ENCODE measurements at regions not wholly inside any gene's neighbourhood (a gene's known extent, or its start where the extent isn't known, plus 50 kb on each side); places are given as distances from the start of the nearest gene placed in this dataset.

GRCh38 chr15:62297522-62297921 is 132.4 kb upstream of the C2CD4B start:
- Histone ChIP-seq H3K4me2 (ENCODE audit: low read depth, low read length) (peak overlapping the region; percentile 10; the same call in 1 of the 2 replicates), H4K20me1 (ENCODE audit: insufficient read depth, low read length) (no peaks in the 10 kb centered on the region), H3K4me1 (ENCODE audit: low read length) (peaks cover 8% of the 10 kb centered on the region; the same call in 1 of the 2 replicates), H3F3A (ENCODE audit: insufficient read depth, low read length) (no peaks in the 10 kb centered on the region), H3K4me3 (ENCODE audit: low read length) (no peak overlapping the region), H3K36me3 (replicated peaks; ENCODE audit: insufficient read depth, low read length) (no peaks in the 10 kb centered on the region), H3K27ac (ENCODE audit: low read length) (peak overlapping the region; percentile 29; the same call in 1 of the 2 replicates), H3K79me2 (ENCODE audit: low read length) (no peaks in the 10 kb centered on the region), H3K27me3 (replicated peaks; ENCODE audit: insufficient read depth, low read length) (no peaks in the 10 kb centered on the region), H2AFZ (ENCODE audit: low read length) (no peak overlapping the region; the same call in 1 of the 2 replicates), H3K9me2 (replicated peaks; ENCODE audit: insufficient read depth, low read length) (no peaks in the 10 kb centered on the region), H3K9me3 (replicated peaks; ENCODE audit: insufficient read depth, low read length) (no peaks in the 10 kb centered on the region), H3K9ac (ENCODE audit: low read length) (no peak overlapping the region)
- no peak for DNase-seq
- no peak for TF ChIP-seq EZH2 (optimal IDR thresholded peaks at IDR 0.05; ENCODE audit: low read depth, low read length)
- TF ChIP-seq, protein P1, sequence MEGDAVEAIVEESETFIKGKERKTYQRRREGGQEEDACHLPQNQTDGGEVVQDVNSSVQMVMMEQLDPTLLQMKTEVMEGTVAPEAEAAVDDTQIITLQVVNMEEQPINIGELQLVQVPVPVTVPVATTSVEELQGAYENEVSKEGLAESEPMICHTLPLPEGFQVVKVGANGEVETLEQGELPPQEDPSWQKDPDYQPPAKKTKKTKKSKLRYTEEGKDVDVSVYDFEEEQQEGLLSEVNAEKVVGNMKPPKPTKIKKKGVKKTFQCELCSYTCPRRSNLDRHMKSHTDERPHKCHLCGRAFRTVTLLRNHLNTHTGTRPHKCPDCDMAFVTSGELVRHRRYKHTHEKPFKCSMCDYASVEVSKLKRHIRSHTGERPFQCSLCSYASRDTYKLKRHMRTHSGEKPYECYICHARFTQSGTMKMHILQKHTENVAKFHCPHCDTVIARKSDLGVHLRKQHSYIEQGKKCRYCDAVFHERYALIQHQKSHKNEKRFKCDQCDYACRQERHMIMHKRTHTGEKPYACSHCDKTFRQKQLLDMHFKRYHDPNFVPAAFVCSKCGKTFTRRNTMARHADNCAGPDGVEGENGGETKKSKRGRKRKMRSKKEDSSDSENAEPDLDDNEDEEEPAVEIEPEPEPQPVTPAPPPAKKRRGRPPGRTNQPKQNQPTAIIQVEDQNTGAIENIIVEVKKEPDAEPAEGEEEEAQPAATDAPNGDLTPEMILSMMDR (IDR thresholded peaks at IDR 0.05; ENCODE audit: low read length) = no peak
- TF ChIP-seq EZH2phosphoT487 (IDR thresholded peaks at IDR 0.05; ENCODE audit: low read length) = no peak

GRCh38 chr15:62297933-62298332 is 132.8 kb upstream of the C2CD4B start:
- peak overlapping the region; percentile 67; the same call in 1 of the 2 replicates for H2AFZ ChIP-seq (ENCODE audit: low read length)
- peak overlapping the region; percentile 10; the same call in 1 of the 2 replicates for H3K4me2 ChIP-seq (ENCODE audit: low read depth, low read length)
- DNase-seq = peak; percentile 7
- TF ChIP-seq EZH2phosphoT487 (IDR thresholded peaks at IDR 0.05; ENCODE audit: low read length) = no peak
- H3K9me2 ChIP-seq (replicated peaks; ENCODE audit: insufficient read depth, low read length) = no peaks in the 10 kb centered on the region
- H3K79me2 ChIP-seq (ENCODE audit: low read length) = no peaks in the 10 kb centered on the region
- peak overlapping the region; percentile 29; the same call in 1 of the 2 replicates for H3K27ac ChIP-seq (ENCODE audit: low read length)
- no peak overlapping the region for H3K4me3 ChIP-seq (ENCODE audit: low read length)
- peaks cover 8% of the 10 kb centered on the region; the same call in 1 of the 2 replicates for H3K4me1 ChIP-seq (ENCODE audit: low read length)
- H3K9me3 ChIP-seq (replicated peaks; ENCODE audit: insufficient read depth, low read length) = no peaks in the 10 kb centered on the region
- no peaks in the 10 kb centered on the region for H3F3A ChIP-seq (ENCODE audit: insufficient read depth, low read length)
- H3K9ac ChIP-seq (ENCODE audit: low read length) = no peak overlapping the region
- H4K20me1 ChIP-seq (ENCODE audit: insufficient read depth, low read length) = no peaks in the 10 kb centered on the region
- H3K36me3 ChIP-seq (replicated peaks; ENCODE audit: insufficient read depth, low read length) = no peaks in the 10 kb centered on the region
- H3K27me3 ChIP-seq (replicated peaks; ENCODE audit: insufficient read depth, low read length) = no peaks in the 10 kb centered on the region

GRCh38 chr15:62298811-62299210 is 133.7 kb upstream of the C2CD4B start:
- TF ChIP-seq EZH2phosphoT487 (IDR thresholded peaks at IDR 0.05; ENCODE audit: low read length) = no peak
- TF ChIP-seq, protein P1 (IDR thresholded peaks at IDR 0.05; ENCODE audit: low read length) = no peak
- no peak for TF ChIP-seq EZH2 (optimal IDR thresholded peaks at IDR 0.05; ENCODE audit: low read depth, low read length)
- Histone ChIP-seq H4K20me1 (ENCODE audit: insufficient read depth, low read length) (no peaks in the 10 kb centered on the region), H3K9me2 (replicated peaks; ENCODE audit: insufficient read depth, low read length) (no peaks in the 10 kb centered on the region), H3K9me3 (replicated peaks; ENCODE audit: insufficient read depth, low read length) (no peaks in the 10 kb centered on the region), H3K36me3 (replicated peaks; ENCODE audit: insufficient read depth, low read length) (no peaks in the 10 kb centered on the region), H3K27ac (ENCODE audit: low read length) (peak overlapping the region; percentile 1; the same call in 1 of the 2 replicates), H2AFZ (ENCODE audit: low read length) (no peak overlapping the region), H3K27me3 (replicated peaks; ENCODE audit: insufficient read depth, low read length) (no peaks in the 10 kb centered on the region), H3K4me3 (ENCODE audit: low read length) (no peak overlapping the region), H3K4me1 (ENCODE audit: low read length) (peaks cover 8% of the 10 kb centered on the region; the same call in 1 of the 2 replicates), H3F3A (ENCODE audit: insufficient read depth, low read length) (no peaks in the 10 kb centered on the region), H3K79me2 (ENCODE audit: low read length) (no peaks in the 10 kb centered on the region), H3K9ac (ENCODE audit: low read length) (no peak overlapping the region), H3K4me2 (ENCODE audit: low read depth, low read length) (no peak overlapping the region)
- DNase-seq = peak; percentile 9

DNA sequence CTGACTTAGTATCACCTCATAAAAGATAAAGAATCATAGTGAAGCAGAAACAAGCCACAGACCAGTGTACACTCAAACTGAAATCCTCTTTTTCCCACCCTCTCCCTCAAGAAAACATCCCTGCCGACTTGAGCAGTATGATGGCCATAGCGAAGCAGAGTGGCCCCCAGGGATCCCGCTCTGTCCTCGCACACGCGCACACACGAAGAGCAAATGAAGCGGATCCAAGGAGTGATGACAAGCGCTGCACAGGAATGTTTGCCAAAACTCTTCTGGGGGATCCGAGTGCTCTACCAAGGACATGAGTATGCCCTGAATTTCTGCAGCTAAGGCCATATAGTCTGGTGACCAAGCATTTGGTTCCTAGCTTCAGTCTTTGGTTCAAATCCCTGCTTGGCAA is 134.5 kb upstream of the C2CD4B start:
- Histone ChIP-seq H3K79me2 (ENCODE audit: low read length) (no peaks in the 10 kb centered on the region), H3K9ac (ENCODE audit: low read length) (no peak overlapping the region), H3K4me3 (ENCODE audit: low read length) (no peak overlapping the region), H4K20me1 (ENCODE audit: insufficient read depth, low read length) (no peaks in the 10 kb centered on the region), H2AFZ (ENCODE audit: low read length) (no peak overlapping the region), H3K27ac (ENCODE audit: low read length) (no peak overlapping the region), H3K36me3 (replicated peaks; ENCODE audit: insufficient read depth, low read length) (no peaks in the 10 kb centered on the region), H3K9me3 (replicated peaks; ENCODE audit: insufficient read depth, low read length) (no peaks in the 10 kb centered on the region), H3K4me2 (ENCODE audit: low read depth, low read length) (no peak overlapping the region), H3K9me2 (replicated peaks; ENCODE audit: insufficient read depth, low read length) (no peaks in the 10 kb centered on the region), H3K27me3 (replicated peaks; ENCODE audit: insufficient read depth, low read length) (no peaks in the 10 kb centered on the region), H3K4me1 (ENCODE audit: low read length) (peaks cover 8% of the 10 kb centered on the region; the same call in 1 of the 2 replicates), H3F3A (ENCODE audit: insufficient read depth, low read length) (no peaks in the 10 kb centered on the region)
- DNase-seq = no peak
- TF ChIP-seq EZH2phosphoT487 (IDR thresholded peaks at IDR 0.05; ENCODE audit: low read length) (no peak), EZH2 (optimal IDR thresholded peaks at IDR 0.05; ENCODE audit: low read depth, low read length) (no peak)
- TF ChIP-seq, protein P1 (IDR thresholded peaks at IDR 0.05; ENCODE audit: low read length) = no peak

All from MM.1S (cell line).